ENCODE measurements at regions not wholly inside any gene's neighbourhood (a gene's known extent, or its start where the extent isn't known, plus 50 kb on each side); places are given as distances from the start of the nearest gene placed in this dataset.

DNA sequence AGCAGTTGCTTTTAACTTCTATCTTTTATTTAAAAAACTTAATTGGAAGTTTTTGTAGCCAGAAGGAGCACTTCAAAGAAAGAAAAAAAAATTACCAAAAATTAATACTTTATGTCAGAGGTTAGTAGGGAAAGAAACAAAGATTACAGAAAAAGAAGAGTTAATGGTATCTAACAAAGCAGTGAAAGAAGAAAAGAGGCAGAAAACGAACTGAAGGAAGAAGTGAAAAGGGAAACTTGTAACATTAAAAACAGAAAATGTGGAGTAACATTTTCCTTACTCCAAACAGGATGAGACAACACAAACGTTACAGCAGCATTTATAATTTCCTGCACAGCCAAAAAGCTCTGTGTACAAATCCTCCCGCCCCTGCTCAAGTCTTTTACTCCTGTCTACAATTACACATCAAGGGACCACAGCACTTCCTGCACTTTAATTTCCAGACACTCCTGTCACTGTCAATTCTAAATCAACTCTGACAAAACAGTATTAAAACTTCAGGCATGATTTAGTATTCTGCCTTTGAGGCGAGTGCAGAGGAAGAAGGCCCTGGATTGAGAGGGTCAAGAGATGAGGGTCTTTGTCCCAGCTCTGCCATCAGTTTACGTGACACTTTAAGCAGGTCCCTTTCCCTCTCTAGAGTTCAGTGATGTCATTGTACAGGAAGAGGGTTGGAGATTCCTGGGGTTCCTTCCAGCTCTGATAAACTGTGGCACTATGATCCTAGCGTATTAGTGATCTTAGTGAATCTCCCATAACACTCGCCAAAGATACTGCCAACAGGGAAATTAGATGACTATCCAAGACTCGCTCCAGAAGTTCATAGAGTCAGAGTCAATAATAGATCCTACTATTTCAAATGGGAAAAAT lies 53.2 kb upstream of the LSM14A start:
- TF ChIP-seq POLR2AphosphoS5 (IDR thresholded peaks at IDR 0.05; ENCODE audit: low read depth, low read length) (no peak), FOXP2 (optimal IDR thresholded peaks at IDR 0.05; ENCODE audit: borderline replicate concordance, extremely low read depth, extremely low read length, insufficient read depth) (no peak)
